H1 (cell line): ENCODE measurements at regions not wholly inside any gene's neighbourhood (a gene's known extent, or its start where the extent isn't known, plus 50 kb on each side); places are given as distances from the start of the nearest gene placed in this dataset.

Experiments used
- ATF3 ChIP-seq: IDR thresholded peaks from 2 replicates; pipeline ENCODE4 v1.6.1; 2011; ENCODE audit warnings: low read depth, mild to moderate bottlenecking, low read length; ENCODE audit not compliant: insufficient read depth
- GTF2F1 ChIP-seq: IDR thresholded peaks from 2 replicates; pipeline ENCODE4 v1.6.1; 2012; ENCODE audit warnings: low read depth, low read length, improper control_type of control experiment, borderline replicate concordance
- NANOG ChIP-seq: IDR thresholded peaks from 2 replicates; pipeline ENCODE4 v1.6.1; 2011; ENCODE audit warnings: low read length, low read depth, mild to moderate bottlenecking, inconsistent platforms; ENCODE audit not compliant: insufficient read depth, poor library complexity, severe bottlenecking
- SUZ12 ChIP-seq: fragments of 200-600 bp; sonication (generic); IDR thresholded peaks from 2 replicates; pipeline ENCODE4 v1.6.1; 2012; ENCODE audit warnings: mild to moderate bottlenecking, inconsistent platforms, low read length, moderate library complexity, mixed read lengths

- TF ChIP-seq GTF2F1 (no peak), ATF3 (no peak), NANOG (no peak), SUZ12 (no peak)
Measured at GRCh38 chrX:40205471-40205870, 107.7 kb upstream of the BCOR start.
